ENCODE measurements at regions not wholly inside any gene's neighbourhood (a gene's known extent, or its start where the extent isn't known, plus 50 kb on each side); places are given as distances from the start of the nearest gene placed in this dataset.
"Not testable (repeated sequence)": the region's sequence is repeated elsewhere in the genome, so short reads cannot be mapped to it uniquely, and the experiment has no call there.

- H3K4me1 Mint-ChIP-seq: no peaks in the 10 kb centered on the region
- H3K36me3 Mint-ChIP-seq: no peaks in the 10 kb centered on the region
- ATAC-seq (no peak), DNase-seq (ENCODE audit: low spot score in 2 of 2) (no peak)
- no peak overlapping the region for H3K27ac Mint-ChIP-seq
- H3K9me3 Mint-ChIP-seq: no peaks in the 10 kb centered on the region
- H3K4me3 Mint-ChIP-seq: no peak overlapping the region
Observed at GRCh38 chr9:115551396-115551795, 433.4 kb upstream of the TNC start.

GRCh38 chr9:115553060-115553773 lies 435.3 kb upstream of the TNC start:
- no peak for ATAC-seq
- Mint-ChIP-seq H3K9me3 (peaks cover 4% of the 10 kb centered on the region), H3K27ac (no peak overlapping the region), H3K4me3 (no peak overlapping the region), H3K36me3 (no peaks in the 10 kb centered on the region), H3K4me1 (no peaks in the 10 kb centered on the region)
- no peak for DNase-seq (ENCODE audit: low spot score in 2 of 2)

- Mint-ChIP-seq H3K36me3 (no peaks in the 10 kb centered on the region), H3K4me1 (no peaks in the 10 kb centered on the region), H3K27ac (no peak overlapping the region), H3K9me3 (peaks cover 4% of the 10 kb centered on the region), H3K4me3 (no peak overlapping the region)
- ATAC-seq (no peak), DNase-seq (ENCODE audit: low spot score in 2 of 2) (no peak)
Observed at GRCh38 chr9:115556432-115556831, 438.5 kb upstream of the TNC start.

GRCh38 chr9:115575147-115575546 lies 457.2 kb upstream of the TNC start:
- no peaks in the 10 kb centered on the region for H3K4me1 Mint-ChIP-seq
- H3K27ac Mint-ChIP-seq: no peak overlapping the region
- DNase-seq (ENCODE audit: low spot score in 2 of 2) (no peak), ATAC-seq (no peak)
- no peak overlapping the region for H3K4me3 Mint-ChIP-seq
- no peaks in the 10 kb centered on the region for H3K9me3 Mint-ChIP-seq
- H3K36me3 Mint-ChIP-seq: no peaks in the 10 kb centered on the region

GRCh38 chr9:115585458-115585857 lies 467.5 kb upstream of the TNC start:
- not testable (repeated sequence) for H3K9me3 Mint-ChIP-seq; DNase-seq (ENCODE audit: low spot score in 2 of 2); H3K4me3 Mint-ChIP-seq; H3K36me3 Mint-ChIP-seq; H3K27ac Mint-ChIP-seq; ATAC-seq; H3K4me1 Mint-ChIP-seq

GRCh38 chr9:115587310-115587709 lies 469.4 kb upstream of the TNC start:
- DNase-seq (ENCODE audit: low spot score in 2 of 2): no peak
- Mint-ChIP-seq H3K36me3 (no peaks in the 10 kb centered on the region), H3K9me3 (no peaks in the 10 kb centered on the region), H3K27ac (no peak overlapping the region), H3K4me1 (no peaks in the 10 kb centered on the region), H3K4me3 (no peak overlapping the region)
- no peak for ATAC-seq

GRCh38 chr9:115590011-115590410 lies 472.1 kb upstream of the TNC start:
- ATAC-seq (peak; percentile 32), DNase-seq (ENCODE audit: low spot score in 2 of 2) (no peak)
- no peaks in the 10 kb centered on the region for H3K9me3 Mint-ChIP-seq
- no peaks in the 10 kb centered on the region for H3K36me3 Mint-ChIP-seq
- H3K4me1 Mint-ChIP-seq: no peaks in the 10 kb centered on the region
- no peak overlapping the region for H3K4me3 Mint-ChIP-seq
- H3K27ac Mint-ChIP-seq: no peak overlapping the region

- Mint-ChIP-seq H3K36me3 (no peaks in the 10 kb centered on the region), H3K27ac (no peak overlapping the region), H3K9me3 (no peaks in the 10 kb centered on the region), H3K4me3 (no peak overlapping the region), H3K4me1 (no peaks in the 10 kb centered on the region)
- DNase-seq (ENCODE audit: low spot score in 2 of 2) (no peak), ATAC-seq (no peak)
Observed at GRCh38 chr9:115591584-115591984, 473.6 kb upstream of the TNC start.

GRCh38 chr9:115593587-115594091 lies 475.7 kb upstream of the TNC start:
- H3K9me3 Mint-ChIP-seq: no peaks in the 10 kb centered on the region
- DNase-seq (ENCODE audit: low spot score in 2 of 2) (no peak), ATAC-seq (no peak)
- H3K27ac Mint-ChIP-seq: no peak overlapping the region
- no peak overlapping the region for H3K4me3 Mint-ChIP-seq
- H3K36me3 Mint-ChIP-seq: no peaks in the 10 kb centered on the region
- H3K4me1 Mint-ChIP-seq: no peaks in the 10 kb centered on the region

GRCh38 chr9:115594557-115594956 lies 476.6 kb upstream of the TNC start:
- DNase-seq (ENCODE audit: low spot score in 2 of 2): no peak
- Mint-ChIP-seq H3K36me3 (no peaks in the 10 kb centered on the region), H3K9me3 (no peaks in the 10 kb centered on the region)

GRCh38 chr9:115596021-115596745 lies 478.2 kb upstream of the TNC start:
- no peak overlapping the region for H3K4me3 Mint-ChIP-seq

More at GRCh38 chr9:115594557-115594956, 476.6 kb upstream of the TNC start:
- no peak overlapping the region for H3K4me3 Mint-ChIP-seq
- no peak overlapping the region for H3K27ac Mint-ChIP-seq
- no peak for ATAC-seq
- no peaks in the 10 kb centered on the region for H3K4me1 Mint-ChIP-seq

GRCh38 chr9:115596746-115597080 lies 478.8 kb upstream of the TNC start:
- Mint-ChIP-seq H3K36me3 (no peaks in the 10 kb centered on the region), H3K27ac (no peak overlapping the region), H3K4me3 (no peak overlapping the region), H3K9me3 (no peaks in the 10 kb centered on the region), H3K4me1 (no peaks in the 10 kb centered on the region)
- no peak for DNase-seq (ENCODE audit: low spot score in 2 of 2)
- ATAC-seq: no peak

More at GRCh38 chr9:115596021-115596745, 478.2 kb upstream of the TNC start:
- H3K9me3 Mint-ChIP-seq: no peaks in the 10 kb centered on the region
- H3K36me3 Mint-ChIP-seq: no peaks in the 10 kb centered on the region
- H3K27ac Mint-ChIP-seq: no peak overlapping the region
- no peaks in the 10 kb centered on the region for H3K4me1 Mint-ChIP-seq
- no peak for DNase-seq (ENCODE audit: low spot score in 2 of 2)
- ATAC-seq: no peak

- Mint-ChIP-seq H3K36me3 (no peaks in the 10 kb centered on the region), H3K4me1 (no peaks in the 10 kb centered on the region), H3K27ac (no peak overlapping the region), H3K9me3 (no peaks in the 10 kb centered on the region), H3K4me3 (no peak overlapping the region)
- ATAC-seq (no peak), DNase-seq (ENCODE audit: low spot score in 2 of 2) (no peak)
Observed at GRCh38 chr9:115597330-115597895, 479.5 kb upstream of the TNC start.

GRCh38 chr9:115598751-115599150 lies 480.8 kb upstream of the TNC start:
- Mint-ChIP-seq H3K9me3 (no peaks in the 10 kb centered on the region), H3K36me3 (no peaks in the 10 kb centered on the region), H3K4me1 (no peaks in the 10 kb centered on the region), H3K4me3 (no peak overlapping the region), H3K27ac (no peak overlapping the region)
- DNase-seq (ENCODE audit: low spot score in 2 of 2) (no peak), ATAC-seq (no peak)

GRCh38 chr9:115599898-115600297 lies 481.9 kb upstream of the TNC start:
- no peaks in the 10 kb centered on the region for H3K36me3 Mint-ChIP-seq
- no peak for ATAC-seq
- no peaks in the 10 kb centered on the region for H3K9me3 Mint-ChIP-seq
- DNase-seq (ENCODE audit: low spot score in 2 of 2): no peak
- no peak overlapping the region for H3K4me3 Mint-ChIP-seq
- no peaks in the 10 kb centered on the region for H3K4me1 Mint-ChIP-seq
- no peak overlapping the region for H3K27ac Mint-ChIP-seq

- Mint-ChIP-seq H3K4me1 (no peaks in the 10 kb centered on the region), H3K4me3 (no peak overlapping the region), H3K9me3 (no peaks in the 10 kb centered on the region), H3K27ac (no peak overlapping the region), H3K36me3 (no peaks in the 10 kb centered on the region)
- no peak for DNase-seq (ENCODE audit: low spot score in 2 of 2)
- ATAC-seq: no peak
Observed at GRCh38 chr9:115601434-115601833, 483.5 kb upstream of the TNC start.

Measured in stimulated activated effector memory CD8-positive, alpha-beta T cell treated with anti-CD3 and anti-CD28 coated beads, Interleukin-12 subunit alpha, Interleukin-12 subunit beta, amount 100 ng/mL, for 72 hours (primary cell).